ENCODE measurements at regions not wholly inside any gene's neighbourhood (a gene's known extent, or its start where the extent isn't known, plus 50 kb on each side); places are given as distances from the start of the nearest gene placed in this dataset.
"Not testable (repeated sequence)": the region's sequence is repeated elsewhere in the genome, so short reads cannot be mapped to it uniquely, and the experiment has no call there.

- Histone ChIP-seq H3K9ac (ENCODE audit: low read length) (no peak overlapping the region), H3K9me3 (ENCODE audit: control insufficient read depth, low read depth, low read length) (no peaks in the 10 kb centered on the region)
These were observed 497.4 kb upstream of the CRIM1 start for GRCh38 chr2:35858216-35858615.

GRCh38 chr2:35857498-35857897 lies 498.1 kb upstream of the CRIM1 start:
- no peak overlapping the region for H3K27ac ChIP-seq (ENCODE audit: low read length)
- no peaks in the 10 kb centered on the region for H3K36me3 ChIP-seq (ENCODE audit: control insufficient read depth, low read depth, low read length)
- peaks cover 9% of the 10 kb centered on the region for H3K4me1 ChIP-seq (ENCODE audit: control insufficient read depth, low read depth, low read length)
- no peaks in the 10 kb centered on the region for H3K9me3 ChIP-seq (ENCODE audit: control insufficient read depth, low read depth, low read length)
- H3K9ac ChIP-seq (ENCODE audit: low read length) = no peak overlapping the region
- H3K27me3 ChIP-seq (ENCODE audit: control insufficient read depth, insufficient read depth, low read length) = no peaks in the 10 kb centered on the region
- H3K4me3 ChIP-seq (ENCODE audit: low read length) = no peak overlapping the region

More at GRCh38 chr2:35858216-35858615, 497.4 kb upstream of the CRIM1 start:
- H3K27ac ChIP-seq (ENCODE audit: low read length) = no peak overlapping the region
- H3K36me3 ChIP-seq (ENCODE audit: control insufficient read depth, low read depth, low read length) = no peaks in the 10 kb centered on the region
- no peaks in the 10 kb centered on the region for H3K27me3 ChIP-seq (ENCODE audit: control insufficient read depth, insufficient read depth, low read length)
- H3K4me1 ChIP-seq (ENCODE audit: control insufficient read depth, low read depth, low read length) = peaks cover 9% of the 10 kb centered on the region
- no peak overlapping the region for H3K4me3 ChIP-seq (ENCODE audit: low read length)

GRCh38 chr2:35831385-35831784 lies 524.2 kb upstream of the CRIM1 start:
- no peak overlapping the region for H3K4me3 ChIP-seq (ENCODE audit: low read length)
- H3K9me3 ChIP-seq (ENCODE audit: control insufficient read depth, low read depth, low read length) = no peaks in the 10 kb centered on the region
- H3K27me3 ChIP-seq (ENCODE audit: control insufficient read depth, insufficient read depth, low read length) = no peaks in the 10 kb centered on the region
- H3K36me3 ChIP-seq (ENCODE audit: control insufficient read depth, low read depth, low read length) = no peaks in the 10 kb centered on the region
- no peak overlapping the region for H3K9ac ChIP-seq (ENCODE audit: low read length)
- no peak overlapping the region for H3K27ac ChIP-seq (ENCODE audit: low read length)
- no peaks in the 10 kb centered on the region for H3K4me1 ChIP-seq (ENCODE audit: control insufficient read depth, low read depth, low read length)

- H3K4me3 ChIP-seq (ENCODE audit: low read length) = no peak overlapping the region
- no peaks in the 10 kb centered on the region for H3K36me3 ChIP-seq (ENCODE audit: control insufficient read depth, low read depth, low read length)
- H3K9me3 ChIP-seq (ENCODE audit: control insufficient read depth, low read depth, low read length) = no peaks in the 10 kb centered on the region
- no peaks in the 10 kb centered on the region for H3K27me3 ChIP-seq (ENCODE audit: control insufficient read depth, insufficient read depth, low read length)
- no peak overlapping the region for H3K9ac ChIP-seq (ENCODE audit: low read length)
- H3K27ac ChIP-seq (ENCODE audit: low read length) = no peak overlapping the region
- H3K4me1 ChIP-seq (ENCODE audit: control insufficient read depth, low read depth, low read length) = no peaks in the 10 kb centered on the region
These were observed 524.7 kb upstream of the CRIM1 start for GRCh38 chr2:35830833-35831232.

- no peaks in the 10 kb centered on the region for H3K27me3 ChIP-seq (ENCODE audit: control insufficient read depth, insufficient read depth, low read length)
- H3K36me3 ChIP-seq (ENCODE audit: control insufficient read depth, low read depth, low read length) = no peaks in the 10 kb centered on the region
- peaks cover 32% of the 10 kb centered on the region for H3K4me1 ChIP-seq (ENCODE audit: control insufficient read depth, low read depth, low read length)
- H3K9ac ChIP-seq (ENCODE audit: low read length) = no peak overlapping the region
- no peak overlapping the region for H3K4me3 ChIP-seq (ENCODE audit: low read length)
- H3K27ac ChIP-seq (ENCODE audit: low read length) = no peak overlapping the region
- H3K9me3 ChIP-seq (ENCODE audit: control insufficient read depth, low read depth, low read length) = no peaks in the 10 kb centered on the region
These were observed 528.5 kb upstream of the CRIM1 start for GRCh38 chr2:35827086-35827485.

GRCh38 chr2:35822716-35823115 lies 532.9 kb upstream of the CRIM1 start:
- peak overlapping the region; percentile 30 for H3K4me3 ChIP-seq (ENCODE audit: low read length)
- H3K4me1 ChIP-seq (ENCODE audit: control insufficient read depth, low read depth, low read length) = peaks cover 44% of the 10 kb centered on the region
- no peak overlapping the region for H3K9ac ChIP-seq (ENCODE audit: low read length)
- H3K27me3 ChIP-seq (ENCODE audit: control insufficient read depth, insufficient read depth, low read length) = no peaks in the 10 kb centered on the region
- H3K9me3 ChIP-seq (ENCODE audit: control insufficient read depth, low read depth, low read length) = no peaks in the 10 kb centered on the region
- no peaks in the 10 kb centered on the region for H3K36me3 ChIP-seq (ENCODE audit: control insufficient read depth, low read depth, low read length)
- peak overlapping the region; percentile 18 for H3K27ac ChIP-seq (ENCODE audit: low read length)

GRCh38 chr2:35821675-35822074 lies 533.9 kb upstream of the CRIM1 start:
- Histone ChIP-seq H3K36me3 (ENCODE audit: control insufficient read depth, low read depth, low read length) (no peaks in the 10 kb centered on the region), H3K27ac (ENCODE audit: low read length) (peak overlapping the region; percentile 15), H3K9me3 (ENCODE audit: control insufficient read depth, low read depth, low read length) (no peaks in the 10 kb centered on the region), H3K4me3 (ENCODE audit: low read length) (peak overlapping the region; percentile 35), H3K9ac (ENCODE audit: low read length) (no peak overlapping the region), H3K4me1 (ENCODE audit: control insufficient read depth, low read depth, low read length) (peaks cover 44% of the 10 kb centered on the region), H3K27me3 (ENCODE audit: control insufficient read depth, insufficient read depth, low read length) (no peaks in the 10 kb centered on the region)

- H3K4me3 ChIP-seq (ENCODE audit: low read length) = no peak overlapping the region
- H3K27me3 ChIP-seq (ENCODE audit: control insufficient read depth, insufficient read depth, low read length) = no peaks in the 10 kb centered on the region
- H3K27ac ChIP-seq (ENCODE audit: low read length) = no peak overlapping the region
- H3K4me1 ChIP-seq (ENCODE audit: control insufficient read depth, low read depth, low read length) = peaks cover 42% of the 10 kb centered on the region
- H3K9me3 ChIP-seq (ENCODE audit: control insufficient read depth, low read depth, low read length) = no peaks in the 10 kb centered on the region
- no peaks in the 10 kb centered on the region for H3K36me3 ChIP-seq (ENCODE audit: control insufficient read depth, low read depth, low read length)
- H3K9ac ChIP-seq (ENCODE audit: low read length) = no peak overlapping the region
These were observed 535.2 kb upstream of the CRIM1 start for GRCh38 chr2:35820391-35820790.

GRCh38 chr2:35819033-35819432 lies 536.5 kb upstream of the CRIM1 start:
- Histone ChIP-seq H3K4me1 (ENCODE audit: control insufficient read depth, low read depth, low read length) (peaks cover 29% of the 10 kb centered on the region), H3K4me3 (ENCODE audit: low read length) (no peak overlapping the region), H3K9me3 (ENCODE audit: control insufficient read depth, low read depth, low read length) (no peaks in the 10 kb centered on the region), H3K27me3 (ENCODE audit: control insufficient read depth, insufficient read depth, low read length) (no peaks in the 10 kb centered on the region), H3K27ac (ENCODE audit: low read length) (no peak overlapping the region), H3K9ac (ENCODE audit: low read length) (no peak overlapping the region), H3K36me3 (ENCODE audit: control insufficient read depth, low read depth, low read length) (no peaks in the 10 kb centered on the region)

- H3K4me3 ChIP-seq (ENCODE audit: low read length); H3K9ac ChIP-seq (ENCODE audit: low read length); H3K27ac ChIP-seq (ENCODE audit: low read length); H3K9me3 ChIP-seq (ENCODE audit: control insufficient read depth, low read depth, low read length); H3K27me3 ChIP-seq (ENCODE audit: control insufficient read depth, insufficient read depth, low read length); H3K36me3 ChIP-seq (ENCODE audit: control insufficient read depth, low read depth, low read length): not testable (repeated sequence)
- H3K4me1 ChIP-seq (ENCODE audit: control insufficient read depth, low read depth, low read length) = peaks cover 22% of the 10 kb centered on the region
These were observed 537.2 kb upstream of the CRIM1 start for GRCh38 chr2:35818359-35818758.

- not testable (repeated sequence) for H3K9ac ChIP-seq (ENCODE audit: low read length); H3K27ac ChIP-seq (ENCODE audit: low read length); H3K4me3 ChIP-seq (ENCODE audit: low read length); H3K27me3 ChIP-seq (ENCODE audit: control insufficient read depth, insufficient read depth, low read length); H3K4me1 ChIP-seq (ENCODE audit: control insufficient read depth, low read depth, low read length); H3K36me3 ChIP-seq (ENCODE audit: control insufficient read depth, low read depth, low read length); H3K9me3 ChIP-seq (ENCODE audit: control insufficient read depth, low read depth, low read length)
These were observed 541.0 kb upstream of the CRIM1 start for GRCh38 chr2:35814597-35814996.

- Histone ChIP-seq H3K36me3 (ENCODE audit: control insufficient read depth, low read depth, low read length) (no peaks in the 10 kb centered on the region), H3K27me3 (ENCODE audit: control insufficient read depth, insufficient read depth, low read length) (no peaks in the 10 kb centered on the region), H3K9me3 (ENCODE audit: control insufficient read depth, low read depth, low read length) (no peaks in the 10 kb centered on the region), H3K9ac (ENCODE audit: low read length) (no peak overlapping the region), H3K4me1 (ENCODE audit: control insufficient read depth, low read depth, low read length) (no peaks in the 10 kb centered on the region), H3K27ac (ENCODE audit: low read length) (no peak overlapping the region), H3K4me3 (ENCODE audit: low read length) (no peak overlapping the region)
These were observed 552.5 kb upstream of the CRIM1 start for GRCh38 chr2:35803126-35803525.
